Calu3 (cell line): ENCODE measurements at regions not wholly inside any gene's neighbourhood (a gene's known extent, or its start where the extent isn't known, plus 50 kb on each side); places are given as distances from the start of the nearest gene placed in this dataset.

Source experiments
- BruUV-seq: library from RNA; stranded (reverse); fragments of 400-500 nt; replicated peaks from 2 replicates; lab custom pipeline; 2021; lab: Mats Ljungman, UMichigan
- CTCF ChIA-PET: fragments of 300-600 bp; sonication (Branson Sonifier 250); formaldehyde crosslinking; loops from one replicate; lab custom pipeline; 2022; ENCODE audit warnings: antibody characterized with exemption; lab: Charles Lee
- DNase-seq: peaks from one replicate; pipeline ENCODE4 v3.0.0; 2022
- H3K27ac Mint-ChIP-seq: one replicate; pipeline ENCODE4 v1.8.0; 2022; ENCODE audit warnings: mixed read lengths; ENCODE audit not compliant: unreplicated experiment
- H3K27me3 Mint-ChIP-seq: one replicate; pipeline ENCODE4 v1.8.0; 2022; ENCODE audit warnings: mixed read lengths; ENCODE audit not compliant: unreplicated experiment
- H3K36me3 Mint-ChIP-seq: one replicate; pipeline ENCODE4 v1.8.0; 2022; ENCODE audit warnings: mild to moderate bottlenecking, moderate library complexity, mixed read lengths; ENCODE audit not compliant: insufficient read depth, unreplicated experiment
- H3K4me1 Mint-ChIP-seq: one replicate; pipeline ENCODE4 v1.8.0; 2022; ENCODE audit warnings: mild to moderate bottlenecking, low read depth, mixed read lengths; ENCODE audit not compliant: unreplicated experiment
- H3K4me3 Mint-ChIP-seq: one replicate; pipeline ENCODE4 v1.8.0; 2022; ENCODE audit warnings: mild to moderate bottlenecking, low read depth, moderate library complexity, mixed read lengths; ENCODE audit not compliant: unreplicated experiment
- H3K9me3 Mint-ChIP-seq: one replicate; pipeline ENCODE4 v1.8.0; 2022; ENCODE audit warnings: low read depth, mixed read lengths; ENCODE audit not compliant: unreplicated experiment
- intact Hi-C: fragments of 100-400 bp; cut with micrococcal nuclease; formaldehyde crosslinking; loops from one replicate; pipeline ENCODE4 v1.10.0; 2022; ENCODE audit not compliant: unreplicated experiment
- TF ChIP-seq, protein P1 (sequence below): fragments of 200-600 bp; IDR thresholded peaks from one replicate; pipeline ENCODE4 v1.8.0; 2022; ENCODE audit warnings: antibody characterized with exemption; ENCODE audit not compliant: unreplicated experiment

GRCh38 chr3:81214631-81215030 is 546.8 kb downstream of the GBE1 start:
- BruUV-seq = no TSS peak
- H3K36me3 Mint-ChIP-seq = no peaks in the 10 kb centered on the region
- CTCF ChIA-PET = no interaction called here
- DNase-seq = no peak
- TF ChIP-seq, protein P1, sequence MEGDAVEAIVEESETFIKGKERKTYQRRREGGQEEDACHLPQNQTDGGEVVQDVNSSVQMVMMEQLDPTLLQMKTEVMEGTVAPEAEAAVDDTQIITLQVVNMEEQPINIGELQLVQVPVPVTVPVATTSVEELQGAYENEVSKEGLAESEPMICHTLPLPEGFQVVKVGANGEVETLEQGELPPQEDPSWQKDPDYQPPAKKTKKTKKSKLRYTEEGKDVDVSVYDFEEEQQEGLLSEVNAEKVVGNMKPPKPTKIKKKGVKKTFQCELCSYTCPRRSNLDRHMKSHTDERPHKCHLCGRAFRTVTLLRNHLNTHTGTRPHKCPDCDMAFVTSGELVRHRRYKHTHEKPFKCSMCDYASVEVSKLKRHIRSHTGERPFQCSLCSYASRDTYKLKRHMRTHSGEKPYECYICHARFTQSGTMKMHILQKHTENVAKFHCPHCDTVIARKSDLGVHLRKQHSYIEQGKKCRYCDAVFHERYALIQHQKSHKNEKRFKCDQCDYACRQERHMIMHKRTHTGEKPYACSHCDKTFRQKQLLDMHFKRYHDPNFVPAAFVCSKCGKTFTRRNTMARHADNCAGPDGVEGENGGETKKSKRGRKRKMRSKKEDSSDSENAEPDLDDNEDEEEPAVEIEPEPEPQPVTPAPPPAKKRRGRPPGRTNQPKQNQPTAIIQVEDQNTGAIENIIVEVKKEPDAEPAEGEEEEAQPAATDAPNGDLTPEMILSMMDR = no peak
- no peaks in the 10 kb centered on the region for H3K4me1 Mint-ChIP-seq
- H3K27ac Mint-ChIP-seq = no peak overlapping the region
- no peak overlapping the region for H3K4me3 Mint-ChIP-seq
- intact Hi-C loops = loop anchor here (5.0 to 10.0 kb wide), 2 partner anchors 250 to 428 kb away; no protein-coding TSS in a partner anchor
- H3K27me3 Mint-ChIP-seq = no peaks in the 10 kb centered on the region
- H3K9me3 Mint-ChIP-seq = no peaks in the 10 kb centered on the region

DNA sequence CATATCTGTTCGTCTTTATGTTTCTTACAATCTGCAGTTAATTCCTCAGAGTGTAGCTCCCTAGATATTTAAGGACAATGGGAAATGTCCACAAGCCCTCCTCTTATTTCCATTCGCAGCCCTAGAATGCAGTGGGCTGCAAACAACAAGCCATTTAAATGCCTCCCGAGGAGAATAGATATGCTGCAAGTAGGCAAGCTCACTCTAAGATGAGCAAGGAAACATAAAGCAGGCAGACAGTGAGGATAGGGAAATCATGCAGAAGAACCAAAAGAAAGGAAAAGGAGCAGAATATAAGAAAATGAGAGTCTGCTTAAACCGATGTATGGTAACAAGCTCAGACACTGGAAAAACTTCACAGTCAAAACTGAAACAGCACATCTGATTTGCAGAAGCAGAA is 561.9 kb downstream of the GBE1 start:
- H3K27me3 Mint-ChIP-seq = no peaks in the 10 kb centered on the region
- CTCF ChIA-PET = no interaction called here
- intact Hi-C loops = no loop called here
- BruUV-seq = no TSS peak
- H3K27ac Mint-ChIP-seq = no peak overlapping the region
- H3K36me3 Mint-ChIP-seq = no peaks in the 10 kb centered on the region
- H3K9me3 Mint-ChIP-seq = no peaks in the 10 kb centered on the region
- no peak overlapping the region for H3K4me3 Mint-ChIP-seq
- no peak for DNase-seq
- no peaks in the 10 kb centered on the region for H3K4me1 Mint-ChIP-seq
- TF ChIP-seq, protein P1 = no peak

GRCh38 chr3:81198756-81199155 is 562.7 kb downstream of the GBE1 start:
- no peak overlapping the region for H3K4me3 Mint-ChIP-seq
- no peak for DNase-seq
- H3K36me3 Mint-ChIP-seq = no peaks in the 10 kb centered on the region
- no TSS peak for BruUV-seq
- CTCF ChIA-PET = no interaction called here
- H3K9me3 Mint-ChIP-seq = no peaks in the 10 kb centered on the region
- TF ChIP-seq, protein P1 = no peak
- no peak overlapping the region for H3K27ac Mint-ChIP-seq
- intact Hi-C loops = no loop called here
- no peaks in the 10 kb centered on the region for H3K4me1 Mint-ChIP-seq
- no peaks in the 10 kb centered on the region for H3K27me3 Mint-ChIP-seq

GRCh38 chr3:81198216-81198615 is 563.2 kb downstream of the GBE1 start:
- no peaks in the 10 kb centered on the region for H3K4me1 Mint-ChIP-seq
- H3K27me3 Mint-ChIP-seq = no peaks in the 10 kb centered on the region
- intact Hi-C loops = no loop called here
- H3K4me3 Mint-ChIP-seq = no peak overlapping the region
- no peaks in the 10 kb centered on the region for H3K9me3 Mint-ChIP-seq
- H3K27ac Mint-ChIP-seq = no peak overlapping the region
- DNase-seq = no peak
- H3K36me3 Mint-ChIP-seq = no peaks in the 10 kb centered on the region
- no TSS peak for BruUV-seq
- CTCF ChIA-PET = no interaction called here
- TF ChIP-seq, protein P1 = no peak
